ENCODE measurements at regions not wholly inside any gene's neighbourhood (a gene's known extent, or its start where the extent isn't known, plus 50 kb on each side); places are given as distances from the start of the nearest gene placed in this dataset.
A peak's percentile ranks its signal among the peaks of the same experiment; 100 is the strongest.

DNA sequence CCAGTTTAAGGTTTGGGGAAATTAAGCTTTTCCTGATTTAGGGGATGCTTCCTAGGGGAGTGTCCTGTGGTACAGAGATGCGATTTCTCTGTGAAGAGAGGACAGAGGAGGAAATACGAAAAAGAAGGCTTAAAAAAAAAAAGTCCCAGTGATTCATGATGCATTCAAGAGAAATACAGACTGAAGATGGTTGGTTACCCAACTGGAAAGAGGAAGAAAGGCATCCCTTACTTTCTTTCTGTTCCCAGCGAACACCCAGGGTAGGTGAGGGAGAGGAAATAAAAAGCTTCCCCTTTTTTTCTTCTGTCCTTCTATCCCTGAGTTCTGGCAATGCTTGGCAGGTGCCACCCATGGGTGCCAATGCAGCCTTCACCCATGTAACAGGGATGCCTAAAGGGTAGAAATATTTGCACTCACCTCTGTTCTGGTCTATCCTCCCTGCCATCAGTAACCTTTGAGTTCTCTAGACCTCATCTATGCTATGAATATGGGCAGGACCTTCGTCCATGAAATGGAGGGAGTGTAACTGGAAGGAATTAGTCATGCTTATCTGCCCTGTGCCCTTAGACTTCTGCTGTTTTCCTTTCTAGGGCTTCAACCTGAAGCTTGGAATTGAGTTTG lies 230.1 kb upstream of the GALNTL6 start:
- DNase-seq = no peak
- no peaks in the 10 kb centered on the region for H3K36me3 ChIP-seq (replicated peaks; ENCODE audit: insufficient read depth, low read length)
- no peak overlapping the region for H3K4me3 ChIP-seq (ENCODE audit: low read length)
- no peak overlapping the region for H3K4me2 ChIP-seq (ENCODE audit: low read depth, low read length)
- no peaks in the 10 kb centered on the region for H3K27me3 ChIP-seq (replicated peaks; ENCODE audit: insufficient read depth, low read length)
- H4K20me1 ChIP-seq (ENCODE audit: insufficient read depth, low read length) = no peaks in the 10 kb centered on the region
- H3K79me2 ChIP-seq (ENCODE audit: low read length) = no peaks in the 10 kb centered on the region
- H3K9ac ChIP-seq (ENCODE audit: low read length) = no peak overlapping the region
- no peak overlapping the region for H3K27ac ChIP-seq (ENCODE audit: low read length)
- no peaks in the 10 kb centered on the region for H3F3A ChIP-seq (ENCODE audit: insufficient read depth, low read length)
- TF ChIP-seq EZH2phosphoT487 (IDR thresholded peaks at IDR 0.05; ENCODE audit: low read length) (no peak), EZH2 (optimal IDR thresholded peaks at IDR 0.05; ENCODE audit: low read depth, low read length) (no peak), CTCF (IDR thresholded peaks at IDR 0.05; ENCODE audit: low read length) (no peak)
- no peak overlapping the region for H2AFZ ChIP-seq (ENCODE audit: low read length)
- H3K4me1 ChIP-seq (ENCODE audit: low read length) = no peaks in the 10 kb centered on the region
- H3K9me3 ChIP-seq (replicated peaks; ENCODE audit: insufficient read depth, low read length) = no peaks in the 10 kb centered on the region
- no peaks in the 10 kb centered on the region for H3K9me2 ChIP-seq (replicated peaks; ENCODE audit: insufficient read depth, low read length)

DNA sequence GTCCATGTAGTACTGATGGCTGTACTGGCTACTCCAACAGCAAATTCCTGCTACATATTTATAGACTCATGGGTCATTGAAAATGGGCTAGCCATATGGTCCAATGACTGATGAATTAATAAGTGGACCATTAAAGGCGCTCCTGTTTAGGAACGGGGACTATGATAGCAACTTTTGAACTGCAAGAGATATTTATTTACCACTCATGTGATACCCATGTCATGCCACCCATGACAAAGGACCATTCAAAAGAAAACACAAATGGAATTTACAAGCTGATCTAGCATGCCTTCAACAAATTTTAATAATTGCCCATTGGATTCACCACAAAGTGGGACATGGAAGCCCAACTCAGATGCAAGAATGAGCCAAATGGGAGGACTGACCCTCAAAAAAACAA lies 240.0 kb upstream of the GALNTL6 start:
- no peaks in the 10 kb centered on the region for H3K27me3 ChIP-seq (replicated peaks; ENCODE audit: insufficient read depth, low read length)
- no peaks in the 10 kb centered on the region for H3K9me2 ChIP-seq (replicated peaks; ENCODE audit: insufficient read depth, low read length)
- H4K20me1 ChIP-seq (ENCODE audit: insufficient read depth, low read length) = no peaks in the 10 kb centered on the region
- no peak overlapping the region for H3K4me2 ChIP-seq (ENCODE audit: low read depth, low read length)
- DNase-seq = no peak
- H3K36me3 ChIP-seq (replicated peaks; ENCODE audit: insufficient read depth, low read length) = no peaks in the 10 kb centered on the region
- no peak overlapping the region for H3K9ac ChIP-seq (ENCODE audit: low read length)
- H3K4me3 ChIP-seq (ENCODE audit: low read length) = no peak overlapping the region
- no peak overlapping the region for H2AFZ ChIP-seq (ENCODE audit: low read length)
- H3F3A ChIP-seq (ENCODE audit: insufficient read depth, low read length) = no peaks in the 10 kb centered on the region
- no peaks in the 10 kb centered on the region for H3K79me2 ChIP-seq (ENCODE audit: low read length)
- no peaks in the 10 kb centered on the region for H3K9me3 ChIP-seq (replicated peaks; ENCODE audit: insufficient read depth, low read length)
- TF ChIP-seq EZH2phosphoT487 (IDR thresholded peaks at IDR 0.05; ENCODE audit: low read length) (no peak), CTCF (IDR thresholded peaks at IDR 0.05; ENCODE audit: low read length) (no peak), EZH2 (optimal IDR thresholded peaks at IDR 0.05; ENCODE audit: low read depth, low read length) (no peak)
- no peak overlapping the region for H3K27ac ChIP-seq (ENCODE audit: low read length)
- no peaks in the 10 kb centered on the region for H3K4me1 ChIP-seq (ENCODE audit: low read length)

- H3K27ac ChIP-seq (ENCODE audit: low read length) = no peak overlapping the region
- H3K36me3 ChIP-seq (replicated peaks; ENCODE audit: insufficient read depth, low read length) = no peaks in the 10 kb centered on the region
- H3K9me3 ChIP-seq (replicated peaks; ENCODE audit: insufficient read depth, low read length) = no peaks in the 10 kb centered on the region
- no peak overlapping the region for H3K4me3 ChIP-seq (ENCODE audit: low read length)
- no peaks in the 10 kb centered on the region for H3K27me3 ChIP-seq (replicated peaks; ENCODE audit: insufficient read depth, low read length)
- H2AFZ ChIP-seq (ENCODE audit: low read length) = no peak overlapping the region
- 0 out of 2 replicates have a peak, but pooled peaks cover 2% of the 10 kb centered on the region for H3F3A ChIP-seq (ENCODE audit: insufficient read depth, low read length)
- no peaks in the 10 kb centered on the region for H4K20me1 ChIP-seq (ENCODE audit: insufficient read depth, low read length)
- H3K9ac ChIP-seq (ENCODE audit: low read length) = no peak overlapping the region
- H3K9me2 ChIP-seq (replicated peaks; ENCODE audit: insufficient read depth, low read length) = no peaks in the 10 kb centered on the region
- H3K4me1 ChIP-seq (ENCODE audit: low read length) = no peaks in the 10 kb centered on the region
- DNase-seq = peak; percentile 64
- no peak for TF ChIP-seq CTCF (IDR thresholded peaks at IDR 0.05; ENCODE audit: low read length)
- no peaks in the 10 kb centered on the region for H3K79me2 ChIP-seq (ENCODE audit: low read length)
- no peak overlapping the region for H3K4me2 ChIP-seq (ENCODE audit: low read depth, low read length)
These were observed 247.9 kb upstream of the GALNTL6 start for GRCh38 chr4:171565130-171565788.
